Muscle layer of colon (tissue), 2 donors: ENCODE measurements at regions not wholly inside any gene's neighbourhood (a gene's known extent, or its start where the extent isn't known, plus 50 kb on each side); places are given as distances from the start of the nearest gene placed in this dataset.

Experiments used
- H3K27ac ChIP-seq: one replicate; pipeline ENCODE4 v1.7.0; 2013; ENCODE audit warnings: low read depth, mild to moderate bottlenecking, low read length, moderate library complexity
- H3K27me3 ChIP-seq, 2 donors: one replicate each; pipeline ENCODE4 v1.7.0; 2013; ENCODE audit warnings: low read length in 2 of 2, mild to moderate bottlenecking in 2 of 2; ENCODE audit not compliant: insufficient read depth in 2 of 2, control insufficient read depth in 1 of 2
- H3K36me3 ChIP-seq: one replicate; pipeline ENCODE4 v1.7.0; 2013; ENCODE audit warnings: mild to moderate bottlenecking, low read length; ENCODE audit not compliant: insufficient read depth
- H3K4me1 ChIP-seq: one replicate; pipeline ENCODE4 v1.7.0; 2013; ENCODE audit warnings: mild to moderate bottlenecking, low read length; ENCODE audit not compliant: insufficient read depth
- H3K4me3 ChIP-seq, 2 donors: one replicate each; pipeline ENCODE4 v1.7.0; 2013; ENCODE audit warnings: low read length in 2 of 2, low read depth in 1 of 2, mild to moderate bottlenecking in 1 of 2, moderate library complexity in 1 of 2
- H3K9ac ChIP-seq: one replicate; pipeline ENCODE4 v1.7.0; 2013; ENCODE audit warnings: low read length
- H3K9me3 ChIP-seq: one replicate; pipeline ENCODE4 v1.7.0; 2013; ENCODE audit warnings: mild to moderate bottlenecking, low read length
- donor health status: abdominal sarcoma.
- donor health status: Adenocarcinoma of cecum.

DNA sequence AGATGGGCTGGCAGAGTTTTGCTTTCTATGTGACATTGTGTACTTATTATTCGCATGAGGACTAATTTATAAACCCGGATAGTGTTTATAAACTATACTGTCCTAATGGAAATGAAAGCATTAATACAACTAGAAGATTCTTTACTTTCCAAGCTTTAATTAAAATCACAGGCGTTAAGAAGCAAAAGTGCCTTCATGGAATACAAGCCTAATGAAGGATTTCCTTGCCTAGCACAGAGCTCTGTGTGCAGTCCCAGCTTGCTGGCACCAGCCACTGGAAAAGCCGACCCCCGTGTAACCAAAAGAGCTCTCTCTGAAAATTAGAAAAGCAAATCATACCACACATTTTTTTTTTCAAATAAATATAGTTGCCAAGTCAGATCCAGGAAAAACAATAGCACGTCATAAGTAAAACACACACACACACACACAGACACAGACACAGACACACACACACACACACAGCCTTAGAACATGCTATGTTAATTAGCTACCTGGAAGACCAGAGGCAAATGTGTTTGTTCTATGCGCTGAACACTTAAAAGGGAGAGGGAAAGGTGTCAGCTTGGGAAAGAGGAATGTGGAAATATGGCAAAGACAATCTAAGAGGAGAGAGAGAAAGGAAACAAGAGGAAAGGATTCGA lies 1084.2 kb downstream of the TUSC7 start:
- no peak overlapping the region for H3K9ac ChIP-seq
- H3K9me3 ChIP-seq: no peaks in the 10 kb centered on the region
- H3K36me3 ChIP-seq: no peaks in the 10 kb centered on the region
- H3K4me1 ChIP-seq: no peaks in the 10 kb centered on the region
- no peaks in the 10 kb centered on the region for H3K27me3 ChIP-seq
- H3K27ac ChIP-seq: no peak overlapping the region
- H3K4me3 ChIP-seq: no peak overlapping the region

DNA sequence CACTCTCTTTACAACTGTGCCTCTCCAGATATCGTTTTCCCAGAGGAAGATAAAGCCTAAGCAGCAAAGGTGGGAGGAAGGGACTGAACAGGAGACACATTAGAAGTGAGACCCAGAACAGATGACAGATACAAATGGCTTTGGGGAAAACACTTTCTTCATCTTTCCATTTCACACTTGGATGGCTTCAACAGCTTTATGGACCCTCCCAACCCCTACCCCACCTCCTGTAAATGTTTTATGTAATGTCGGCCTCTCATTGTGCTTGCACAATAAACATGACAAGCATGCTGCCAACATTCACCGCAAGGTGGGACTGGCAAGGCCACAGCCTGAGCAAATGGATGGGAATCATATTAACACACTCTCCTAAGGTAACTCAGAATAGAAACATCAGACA lies 1088.6 kb downstream of the TUSC7 start:
- H3K9ac ChIP-seq: no peak overlapping the region
- no peak overlapping the region for H3K27ac ChIP-seq
- H3K4me3 ChIP-seq: no peak overlapping the region
- no peaks in the 10 kb centered on the region for H3K27me3 ChIP-seq
- no peaks in the 10 kb centered on the region for H3K4me1 ChIP-seq
- H3K9me3 ChIP-seq: no peaks in the 10 kb centered on the region
- no peaks in the 10 kb centered on the region for H3K36me3 ChIP-seq

DNA sequence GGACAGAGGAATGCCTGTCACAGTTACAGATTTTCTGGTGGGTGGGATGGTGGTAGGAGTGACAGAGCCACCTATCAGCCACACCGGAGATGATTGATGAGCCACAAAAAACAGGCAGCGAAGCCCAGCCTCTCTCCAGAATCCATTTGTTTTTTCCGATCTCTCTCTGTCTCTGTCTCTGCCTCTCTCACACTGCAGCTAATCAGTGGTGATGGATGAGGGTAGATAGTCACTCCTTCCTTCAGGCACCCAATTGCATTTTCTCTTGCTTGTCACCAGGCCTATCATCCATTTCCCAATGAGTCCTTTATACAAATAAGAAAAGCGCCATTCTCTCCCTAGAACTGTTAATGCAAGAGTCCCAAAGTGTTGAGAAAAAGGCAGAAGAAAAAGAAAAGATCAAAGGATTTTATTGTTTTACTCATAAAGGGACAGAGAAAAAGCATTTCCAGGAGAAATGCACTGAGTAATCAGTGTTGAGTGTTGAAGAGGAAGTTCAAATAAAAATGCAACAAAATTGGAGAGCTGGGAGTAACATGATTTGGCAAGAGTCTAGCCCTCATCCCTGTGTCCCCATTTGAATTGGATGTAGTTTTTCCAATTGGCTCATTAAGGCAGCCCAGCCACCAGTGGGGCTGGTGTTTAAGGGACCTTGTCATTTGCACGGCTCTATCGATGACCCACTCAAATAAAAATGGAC lies 1089.3 kb downstream of the TUSC7 start:
- Histone ChIP-seq H3K36me3 (no peaks in the 10 kb centered on the region), H3K9me3 (no peaks in the 10 kb centered on the region), H3K9ac (no peak overlapping the region), H3K4me1 (no peaks in the 10 kb centered on the region), H3K27me3 (no peaks in the 10 kb centered on the region), H3K4me3 (no peak overlapping the region), H3K27ac (no peak overlapping the region)

DNA sequence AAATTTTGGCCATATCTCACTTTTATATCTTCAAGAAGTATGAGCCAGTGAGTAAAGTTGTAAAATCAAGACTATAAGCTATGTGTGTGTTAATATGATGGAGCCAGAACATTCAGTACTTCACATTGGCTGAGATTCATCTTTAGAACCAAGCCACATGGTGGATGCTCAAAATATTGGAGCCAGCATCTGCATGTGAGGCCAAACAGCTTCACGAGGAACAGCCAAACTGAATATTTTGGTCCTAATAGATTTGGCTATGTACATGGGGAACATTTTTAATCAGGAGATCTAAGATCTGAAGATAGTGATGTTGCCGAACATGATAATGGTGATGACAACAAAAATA lies 1089.8 kb downstream of the TUSC7 start:
- no peak overlapping the region for H3K27ac ChIP-seq
- H3K4me3 ChIP-seq: no peak overlapping the region
- H3K9ac ChIP-seq: no peak overlapping the region
- H3K36me3 ChIP-seq: no peaks in the 10 kb centered on the region
- H3K4me1 ChIP-seq: no peaks in the 10 kb centered on the region
- no peaks in the 10 kb centered on the region for H3K9me3 ChIP-seq
- no peaks in the 10 kb centered on the region for H3K27me3 ChIP-seq

DNA sequence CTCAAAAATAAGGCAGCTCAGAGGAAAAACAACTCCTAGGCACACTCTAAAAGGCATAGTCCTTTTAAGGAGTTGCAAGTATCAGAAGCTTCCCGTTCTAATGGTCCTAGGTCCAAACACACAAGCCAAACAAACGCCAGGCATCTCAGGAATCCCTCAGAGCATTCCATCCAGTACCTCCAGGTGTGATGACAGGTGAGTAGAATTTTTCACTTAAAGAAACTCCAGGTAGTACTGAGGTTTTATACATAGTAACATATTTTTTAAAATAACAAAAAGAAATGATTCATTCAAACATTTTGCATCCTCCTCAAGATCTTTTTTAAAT lies 1092.3 kb downstream of the TUSC7 start:
- no peaks in the 10 kb centered on the region for H3K4me1 ChIP-seq
- H3K4me3 ChIP-seq: no peak overlapping the region
- H3K27me3 ChIP-seq: no peaks in the 10 kb centered on the region
- no peak overlapping the region for H3K27ac ChIP-seq
- no peaks in the 10 kb centered on the region for H3K9me3 ChIP-seq
- H3K9ac ChIP-seq: no peak overlapping the region
- no peaks in the 10 kb centered on the region for H3K36me3 ChIP-seq

DNA sequence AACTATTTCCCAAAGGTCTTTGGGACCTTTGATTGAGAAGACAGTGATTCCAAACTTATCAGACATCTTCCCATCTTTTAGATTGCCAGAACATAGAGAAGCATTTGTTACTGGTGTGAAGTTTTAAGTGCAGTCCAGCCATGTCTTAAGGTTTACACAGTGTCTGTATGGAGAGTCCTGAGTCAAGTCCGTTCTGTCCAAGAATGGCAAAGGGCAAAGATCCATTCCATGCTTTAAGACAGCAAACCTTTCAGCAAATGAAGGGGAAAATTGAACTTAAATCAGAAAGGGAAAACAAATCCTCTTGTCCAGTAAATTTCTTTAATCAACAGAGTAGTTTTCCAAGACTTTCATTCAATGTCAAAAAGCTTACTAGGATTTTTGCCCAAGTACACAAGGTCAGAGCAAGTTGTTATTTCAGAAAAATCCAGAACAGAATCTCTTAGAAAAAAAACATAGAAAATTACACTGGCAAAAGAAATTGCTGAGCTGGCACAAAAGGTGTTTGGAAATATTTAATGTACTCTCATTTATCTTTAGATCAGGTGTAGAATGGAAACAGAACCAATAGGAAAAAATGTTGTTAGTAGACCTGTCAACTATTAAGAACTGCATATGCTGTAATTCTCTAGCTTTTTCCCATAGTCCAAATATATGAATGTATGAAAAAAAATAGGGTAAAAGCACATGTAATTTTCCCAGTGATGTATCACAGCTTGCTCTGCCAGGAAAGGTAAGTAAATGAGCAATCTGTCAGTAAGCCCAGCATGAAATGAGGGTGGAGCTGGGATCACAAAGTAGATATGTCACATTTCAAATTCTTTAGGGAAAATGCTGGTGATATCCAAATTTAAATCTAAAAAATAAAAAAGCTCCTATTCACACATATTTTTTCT lies 1099.9 kb downstream of the TUSC7 start:
- Histone ChIP-seq H3K9me3 (no peaks in the 10 kb centered on the region), H3K9ac (no peak overlapping the region), H3K4me1 (no peaks in the 10 kb centered on the region), H3K4me3 (no peak overlapping the region), H3K27ac (no peak overlapping the region), H3K36me3 (no peaks in the 10 kb centered on the region), H3K27me3 (no peaks in the 10 kb centered on the region)

DNA sequence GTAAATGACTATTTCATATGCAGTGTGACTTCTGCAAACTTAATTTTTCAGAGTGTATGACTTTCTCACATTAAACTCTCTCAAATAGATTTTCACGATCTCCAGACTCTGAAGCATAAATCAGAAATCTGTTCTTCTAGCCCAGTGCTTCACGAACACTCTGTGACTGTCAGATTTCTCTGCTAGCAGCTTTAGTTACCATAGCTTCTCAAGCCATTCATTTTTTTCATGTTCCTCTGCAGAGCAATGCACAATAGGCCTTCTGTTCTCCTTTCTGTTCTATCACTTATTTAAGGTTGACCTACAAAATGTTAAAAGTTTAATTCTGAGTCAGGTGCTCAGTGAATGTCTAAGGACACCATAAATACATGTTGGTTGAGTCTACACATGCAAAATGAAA lies 1102.2 kb downstream of the TUSC7 start:
- H3K27ac ChIP-seq: no peak overlapping the region

DNA sequence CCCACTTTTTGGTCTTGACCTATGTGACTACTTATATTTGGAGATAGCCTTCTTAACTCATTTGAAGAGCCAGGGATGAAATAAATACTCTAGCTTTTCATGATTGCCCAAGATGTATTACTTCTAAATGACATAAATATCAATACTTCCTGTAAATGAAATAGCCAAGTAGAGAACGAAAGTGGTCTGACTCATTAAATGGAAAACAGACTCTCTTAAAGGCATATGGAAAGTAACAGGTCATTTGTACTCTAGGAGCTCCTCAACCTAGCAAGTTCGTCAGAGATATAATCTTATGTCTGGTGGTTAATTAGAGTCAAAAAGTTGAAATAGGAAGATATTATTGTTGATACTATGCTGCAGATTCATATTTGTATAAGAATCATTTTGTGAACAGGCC lies 1105.4 kb downstream of the TUSC7 start:
- Histone ChIP-seq H3K4me3 (no peak overlapping the region), H3K4me1 (no peaks in the 10 kb centered on the region), H3K36me3 (no peaks in the 10 kb centered on the region), H3K27ac (no peak overlapping the region), H3K9me3 (no peaks in the 10 kb centered on the region), H3K9ac (no peak overlapping the region), H3K27me3 (no peaks in the 10 kb centered on the region)

More for the DNA sequence above, 1102.2 kb downstream of the TUSC7 start:
- Histone ChIP-seq H3K9ac (no peak overlapping the region), H3K4me3 (no peak overlapping the region), H3K4me1 (no peaks in the 10 kb centered on the region), H3K9me3 (no peaks in the 10 kb centered on the region), H3K36me3 (no peaks in the 10 kb centered on the region), H3K27me3 (no peaks in the 10 kb centered on the region)

DNA sequence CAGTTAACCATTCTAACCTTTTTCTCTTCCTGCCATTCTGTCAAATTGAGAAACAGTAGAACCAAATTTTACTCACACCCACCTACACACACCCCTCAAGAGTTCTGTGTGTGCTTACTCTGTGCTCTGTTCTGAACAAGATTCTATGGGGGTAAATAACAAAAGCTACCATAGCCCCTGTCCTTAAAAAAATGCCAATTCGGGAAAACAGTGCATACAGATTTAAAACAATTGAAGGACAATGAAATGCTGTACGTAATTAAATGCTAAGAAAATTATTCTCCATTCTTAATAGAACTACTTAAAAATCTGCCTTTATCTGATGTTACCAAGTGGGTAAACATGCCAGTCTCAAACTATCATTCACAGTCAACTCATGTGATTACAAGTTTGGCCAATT lies 1107.5 kb downstream of the TUSC7 start:
- H3K9me3 ChIP-seq: no peaks in the 10 kb centered on the region
- H3K4me1 ChIP-seq: no peaks in the 10 kb centered on the region
- H3K36me3 ChIP-seq: no peaks in the 10 kb centered on the region
- H3K27ac ChIP-seq: no peak overlapping the region
- no peak overlapping the region for H3K4me3 ChIP-seq
- H3K27me3 ChIP-seq: no peaks in the 10 kb centered on the region
- no peak overlapping the region for H3K9ac ChIP-seq

DNA sequence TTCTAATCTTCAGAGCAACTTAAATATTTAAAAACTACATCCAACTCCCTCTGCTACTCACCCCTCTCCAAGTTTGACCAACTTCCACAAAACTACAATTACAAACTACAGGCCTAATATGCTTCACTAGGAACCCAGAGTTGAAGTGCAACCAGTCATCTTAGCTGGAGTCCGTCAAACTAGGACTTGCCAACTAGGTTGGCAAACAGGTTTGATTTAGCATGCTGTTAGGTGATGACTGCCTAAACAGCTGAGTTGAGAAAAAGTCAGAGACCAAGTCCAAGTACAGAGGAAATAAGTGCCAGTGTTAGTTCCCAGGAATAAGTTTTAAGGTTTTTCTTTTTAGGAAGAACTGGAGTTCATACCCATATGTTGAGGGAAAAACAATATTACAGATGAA lies 1109.0 kb downstream of the TUSC7 start:
- Histone ChIP-seq H3K4me3 (no peak overlapping the region), H3K27me3 (no peaks in the 10 kb centered on the region), H3K36me3 (no peaks in the 10 kb centered on the region), H3K9me3 (no peaks in the 10 kb centered on the region), H3K9ac (no peak overlapping the region), H3K4me1 (no peaks in the 10 kb centered on the region), H3K27ac (no peak overlapping the region)

DNA sequence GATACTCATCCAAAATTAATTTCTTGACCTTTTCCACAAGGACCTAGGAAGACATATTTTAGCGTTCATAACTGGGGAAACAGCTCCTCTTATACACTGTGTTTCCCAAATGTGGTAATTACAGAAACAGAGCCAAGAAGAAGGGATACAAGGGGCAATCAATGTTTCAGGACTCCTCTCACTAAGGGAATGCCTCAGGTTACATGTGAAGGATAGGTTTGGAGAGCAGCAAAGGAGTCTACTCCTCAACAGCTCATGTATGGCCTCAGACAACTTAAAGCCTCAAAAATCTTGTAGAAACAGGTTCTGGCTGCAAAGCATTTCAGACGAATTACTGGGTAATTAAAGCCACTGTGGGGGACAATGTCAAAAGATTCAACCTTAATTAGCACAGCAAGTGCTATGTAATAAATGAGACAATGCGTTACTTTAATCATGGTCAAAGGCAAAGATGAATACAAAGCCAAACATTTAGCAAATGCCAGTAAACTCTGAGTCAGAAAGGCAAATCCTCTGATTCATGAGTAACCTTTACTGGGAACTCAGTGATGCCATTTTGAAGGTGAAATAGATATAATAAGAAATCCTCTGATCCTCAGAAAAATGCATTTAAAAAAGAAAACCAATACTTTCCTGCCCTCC lies 1111.2 kb downstream of the TUSC7 start:
- H3K27me3 ChIP-seq: no peaks in the 10 kb centered on the region
- H3K27ac ChIP-seq: no peak overlapping the region
- no peaks in the 10 kb centered on the region for H3K4me1 ChIP-seq
- H3K4me3 ChIP-seq: no peak overlapping the region
- H3K9ac ChIP-seq: no peak overlapping the region
- H3K9me3 ChIP-seq: no peaks in the 10 kb centered on the region
- no peaks in the 10 kb centered on the region for H3K36me3 ChIP-seq
